IMR-90 (cell line): ENCODE measurements at regions not wholly inside any gene's neighbourhood (a gene's known extent, or its start where the extent isn't known, plus 50 kb on each side); places are given as distances from the start of the nearest gene placed in this dataset.

Experiments
- ATAC-seq: fragments of 200-7000 bp; cut with Tn5 transposase; 2 replicates; pipeline ENCODE4 v1.9.1; 2020; ENCODE audit warnings: low read depth, mild to moderate bottlenecking, moderate library complexity
- BruUV-seq: library from RNA; stranded (reverse); fragments of 400-500 nt; replicated peaks from 2 replicates; lab custom pipeline; 2021; lab: Mats Ljungman, UMichigan
- CTCF ChIA-PET: fragments of 300-600 bp; formaldehyde crosslinking; extraction: SDS; loops from one replicate; lab custom pipeline; 2021; ENCODE audit warnings: antibody characterized with exemption; lab: Yijun Ruan, JAX
- POLR2A ChIA-PET: fragments of 300-600 bp; sonication (Branson Sonifier 250); formaldehyde crosslinking; loops from one replicate; lab custom pipeline; 2022; ENCODE audit warnings: antibody characterized with exemption; ENCODE audit not compliant: unreplicated experiment; lab: Charles Lee
- DNase-seq: peaks from one replicate; pipeline ENCODE4 v3.0.0; 2013
- H2AFZ ChIP-seq: replicated peaks from 2 replicates; pipeline ENCODE3; 2013; ENCODE audit warnings: low read length, mild to moderate bottlenecking; ENCODE audit not compliant: poor library complexity
- H2AK5ac ChIP-seq: 2 replicates; pipeline ENCODE4 v1.6.1; 2013; ENCODE audit warnings: low read depth, low read length, inconsistent platforms
- H2AK9ac ChIP-seq: replicated peaks from 2 replicates; pipeline ENCODE3; 2013; ENCODE audit warnings: mild to moderate bottlenecking, low read depth, low read length, moderate library complexity; ENCODE audit not compliant: poor library complexity
- H2BK120ac ChIP-seq: 2 replicates; pipeline ENCODE4 v1.6.1; 2013; ENCODE audit warnings: low read depth, low read length, inconsistent platforms
- H2BK15ac ChIP-seq: 3 replicates; pipeline ENCODE4 v1.6.1; 2013; ENCODE audit warnings: low read depth, low read length, inconsistent platforms
- H2BK20ac ChIP-seq: 2 replicates; pipeline ENCODE4 v1.6.1; 2013; ENCODE audit warnings: low read depth, mild to moderate bottlenecking, inconsistent platforms, low read length, moderate library complexity
- H2BK5ac ChIP-seq: 2 replicates; pipeline ENCODE4 v1.6.1; 2013; ENCODE audit warnings: mild to moderate bottlenecking, low read depth, low read length, inconsistent platforms; ENCODE audit not compliant: poor library complexity, severe bottlenecking
- H3K14ac ChIP-seq: replicated peaks from 2 replicates; pipeline ENCODE4 v1.6.1; 2013; ENCODE audit warnings: low read depth, low read length, inconsistent platforms
- H3K18ac ChIP-seq: 2 replicates; pipeline ENCODE4 v1.6.1; 2013; ENCODE audit warnings: low read depth, low read length, control low read depth
- H3K23ac ChIP-seq: 2 replicates; pipeline ENCODE4 v1.6.1; 2013; ENCODE audit warnings: low read depth, low read length, inconsistent platforms
- H3K27ac ChIP-seq: 2 replicates; pipeline ENCODE4 v1.5.1; 2013; ENCODE audit warnings: mild to moderate bottlenecking, control low read depth, low read length; ENCODE audit not compliant: insufficient read depth
- H3K27me3 ChIP-seq: 2 replicates; pipeline ENCODE4 v1.6.1; 2013; ENCODE audit warnings: low read length; ENCODE audit not compliant: control insufficient read depth, insufficient read depth
- H3K36me3 ChIP-seq: 2 replicates; pipeline ENCODE4 v1.6.1; 2013; ENCODE audit warnings: low read length, mixed read lengths; ENCODE audit not compliant: control insufficient read depth, insufficient read depth
- H3K4ac ChIP-seq: 2 replicates; pipeline ENCODE4 v1.6.1; 2013; ENCODE audit warnings: low read depth, low read length, inconsistent platforms
- H3K4me1 ChIP-seq: 2 replicates; pipeline ENCODE4 v1.6.1; 2013; ENCODE audit warnings: low read length, mixed read lengths; ENCODE audit not compliant: control insufficient read depth, insufficient read depth
- H3K4me2 ChIP-seq: 2 replicates; pipeline ENCODE4 v1.6.1; 2013; ENCODE audit warnings: low read depth, mild to moderate bottlenecking, control low read depth, low read length, moderate library complexity
- H3K4me3 ChIP-seq: 2 replicates; pipeline ENCODE4 v1.5.1; 2013; ENCODE audit warnings: low read depth, mild to moderate bottlenecking, control low read depth, low read length, moderate library complexity; ENCODE audit not compliant: insufficient read depth
- H3K56ac ChIP-seq: 2 replicates; pipeline ENCODE4 v1.6.1; 2013; ENCODE audit warnings: low read length, inconsistent platforms; ENCODE audit not compliant: insufficient read depth; ENCODE audit errors: extremely low read depth
- H3K79me1 ChIP-seq, 2 experiments: 2 replicates each; pipeline ENCODE4 v1.6.1; 2013; ENCODE audit warnings: low read length in 2 of 2, inconsistent platforms in 1 of 2, low read depth in 1 of 2
- H3K9ac ChIP-seq: 2 replicates; pipeline ENCODE4 v1.6.1; 2013; ENCODE audit warnings: low read depth, low read length, control low read depth
- H3K9me1 ChIP-seq: 2 replicates; pipeline ENCODE4 v1.6.1; 2013; ENCODE audit warnings: low read length, inconsistent platforms; ENCODE audit not compliant: insufficient read depth
- H3K9me3 ChIP-seq: 2 replicates; pipeline ENCODE4 v1.6.1; 2013; ENCODE audit warnings: low read length; ENCODE audit not compliant: control insufficient read depth, insufficient read depth
- H4K20me1 ChIP-seq: 2 replicates; pipeline ENCODE4 v1.6.1; 2013; ENCODE audit warnings: low read length, inconsistent platforms; ENCODE audit not compliant: insufficient read depth
- H4K5ac ChIP-seq: 2 replicates; pipeline ENCODE4 v1.6.1; 2013; ENCODE audit warnings: mild to moderate bottlenecking, low read depth, low read length, control low read depth
- H4K8ac ChIP-seq, 2 experiments: 2 replicates each; pipeline ENCODE4 v1.6.1; 2013; ENCODE audit warnings: low read depth in 2 of 2, low read length in 2 of 2, control low read depth in 1 of 2, inconsistent platforms in 1 of 2
- H4K91ac ChIP-seq: 2 replicates; pipeline ENCODE4 v1.6.1; 2013; ENCODE audit warnings: low read depth, low read length, inconsistent platforms; ENCODE audit not compliant: insufficient read depth
- CEBPB ChIP-seq: IDR thresholded peaks from 2 replicates; pipeline ENCODE4 v1.6.1; 2012; ENCODE audit warnings: low read depth, low read length, improper control_type of control experiment
- CHD1 ChIP-seq: IDR thresholded peaks from 2 replicates; pipeline ENCODE4 v1.6.1; 2012; ENCODE audit warnings: low read depth, low read length, improper control_type of control experiment
- FOS ChIP-seq: fragments of 150-350 bp; IDR thresholded peaks from 2 replicates; pipeline ENCODE4 v1.6.1; 2016; ENCODE audit warnings: low read depth, low read length
- MAZ ChIP-seq: IDR thresholded peaks from 2 replicates; pipeline ENCODE4 v1.6.1; 2012; ENCODE audit warnings: low read depth, mild to moderate bottlenecking, low read length, improper control_type of control experiment, moderate library complexity, borderline replicate concordance
- NFE2L2 ChIP-seq: fragments of 150-350 bp; IDR thresholded peaks from 2 replicates; pipeline ENCODE4 v1.6.1; 2016; ENCODE audit warnings: low read depth, mild to moderate bottlenecking, low read length
- RCOR1 ChIP-seq: IDR thresholded peaks from 2 replicates; pipeline ENCODE4 v1.6.1; 2012; ENCODE audit warnings: mild to moderate bottlenecking, low read length, improper control_type of control experiment; ENCODE audit not compliant: insufficient replicate concordance
- WGBS, 2 experiments: methylation state at CpG; one replicate each; pipeline versions ENCODE4 v1.1.5 to v1.1.7; 2013; ENCODE audit warnings: missing lambda C conversion rate in 2 of 2; ENCODE audit not compliant: insufficient read length in 1 of 2; ENCODE audit errors: extremely low coverage in 2 of 2; 5-methylcytosine and 5-hydroxymethylcytosine counted together
- dilution Hi-C: fragments of 300-500 bp; cut with HindIII; formaldehyde crosslinking; loops from one replicate; pipeline ENCODE4 v1.14.3; 2018; ENCODE audit warnings: low sequenced_read_pairs; ENCODE audit not compliant: unreplicated experiment
- in situ Hi-C: fragments of 300-500 bp; cut with MboI; formaldehyde crosslinking; loops from 3 replicates; pipeline ENCODE4 v1.14.3; 2019; ENCODE audit warnings: low sequenced_read_pairs, inconsistent platforms, mixed read lengths
- intact Hi-C: fragments of 100-400 bp; cut with micrococcal nuclease; formaldehyde crosslinking; loops from 2 replicates; pipeline ENCODE4 v1.10.0; 2022

GRCh38 chr9:103430469-103430868 lies 435.3 kb downstream of the CYLC2 start:
- no peak overlapping the region for H3K4ac ChIP-seq
- no peaks in the 10 kb centered on the region for H3K79me1 ChIP-seq
- no peak for ATAC-seq
- POLR2A ChIA-PET: no interaction called here
- no peaks in the 10 kb centered on the region for H3K27me3 ChIP-seq
- H2BK15ac ChIP-seq: no peak overlapping the region
- peak; percentile 85 for TF ChIP-seq NFE2L2
- TF ChIP-seq CEBPB: no peak
- no peak for TF ChIP-seq RCOR1
- no peak for TF ChIP-seq MAZ
- no peak for TF ChIP-seq FOS
- no peak for TF ChIP-seq CHD1
- in situ Hi-C loops: no loop called here
- no peak overlapping the region for H3K14ac ChIP-seq
- H4K8ac ChIP-seq: no peak overlapping the region
- H4K20me1 ChIP-seq: no peaks in the 10 kb centered on the region
- H2AK9ac ChIP-seq: no peak overlapping the region
- H3K56ac ChIP-seq: no peak overlapping the region
- BruUV-seq: no TSS peak
- no peak overlapping the region for H3K9ac ChIP-seq
- H3K9me1 ChIP-seq: no peaks in the 10 kb centered on the region
- H3K4me2 ChIP-seq: no peak overlapping the region
- no peak overlapping the region for H3K27ac ChIP-seq
- H4K91ac ChIP-seq: no peak overlapping the region
- no peak overlapping the region for H2AK5ac ChIP-seq
- dilution Hi-C loops: no loop called here
- H3K18ac ChIP-seq: no peak overlapping the region
- no peak overlapping the region for H2AFZ ChIP-seq
- H3K36me3 ChIP-seq: no peaks in the 10 kb centered on the region
- no peaks in the 10 kb centered on the region for H3K4me1 ChIP-seq
- no CpG with 5 or more reads among the region's 1 CpG for WGBS, 2 experiments
- no peak overlapping the region for H2BK20ac ChIP-seq
- no peak for DNase-seq
- H2BK120ac ChIP-seq: no peak overlapping the region
- CTCF ChIA-PET: no interaction called here
- no peak overlapping the region for H3K23ac ChIP-seq
- H2BK5ac ChIP-seq: no peak overlapping the region
- no peak overlapping the region for H4K5ac ChIP-seq
- no peak overlapping the region for H3K4me3 ChIP-seq
- intact Hi-C loops: no loop called here
- H3K9me3 ChIP-seq: peaks cover 3% of the 10 kb centered on the region; the same call in 1 of the 2 replicates
